ENCODE measurements at regions not wholly inside any gene's neighbourhood (a gene's known extent, or its start where the extent isn't known, plus 50 kb on each side); places are given as distances from the start of the nearest gene placed in this dataset.
"Not testable (repeated sequence)": the region's sequence is repeated elsewhere in the genome, so short reads cannot be mapped to it uniquely, and the experiment has no call there.

DNA sequence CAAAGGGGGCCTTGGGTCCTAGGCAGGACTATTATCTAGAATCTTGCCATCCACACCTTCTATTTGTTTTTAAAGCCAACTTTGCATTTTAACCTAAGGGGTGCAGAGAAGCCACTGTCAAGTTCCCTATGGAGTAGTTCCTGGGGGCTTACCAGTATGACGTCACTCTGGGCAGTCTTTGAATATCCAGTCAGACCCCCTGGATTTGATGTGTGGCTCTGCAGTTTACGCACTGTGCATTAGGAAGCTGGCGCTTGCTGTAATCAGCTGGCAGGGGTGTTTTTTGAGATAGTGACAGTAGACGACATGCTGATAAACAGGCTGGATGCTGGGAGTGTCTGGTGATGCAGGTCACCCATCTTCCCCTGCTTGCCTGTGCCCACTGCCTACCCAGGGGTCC lies 892.7 kb upstream of the ZNF722 start:
- H3K9me3 Mint-ChIP-seq, result peaks cover 39% of the 10 kb centered on the region
- H3K27me3 Mint-ChIP-seq, result no peaks in the 10 kb centered on the region
- no peaks in the 10 kb centered on the region for H3K36me3 Mint-ChIP-seq
- H3K4me1 Mint-ChIP-seq, result no peaks in the 10 kb centered on the region
- H3K4me3 Mint-ChIP-seq, result no peak overlapping the region
- CTCF ChIA-PET, result no interaction called here
- no peak for DNase-seq
- no peak overlapping the region for H3K27ac Mint-ChIP-seq

DNA sequence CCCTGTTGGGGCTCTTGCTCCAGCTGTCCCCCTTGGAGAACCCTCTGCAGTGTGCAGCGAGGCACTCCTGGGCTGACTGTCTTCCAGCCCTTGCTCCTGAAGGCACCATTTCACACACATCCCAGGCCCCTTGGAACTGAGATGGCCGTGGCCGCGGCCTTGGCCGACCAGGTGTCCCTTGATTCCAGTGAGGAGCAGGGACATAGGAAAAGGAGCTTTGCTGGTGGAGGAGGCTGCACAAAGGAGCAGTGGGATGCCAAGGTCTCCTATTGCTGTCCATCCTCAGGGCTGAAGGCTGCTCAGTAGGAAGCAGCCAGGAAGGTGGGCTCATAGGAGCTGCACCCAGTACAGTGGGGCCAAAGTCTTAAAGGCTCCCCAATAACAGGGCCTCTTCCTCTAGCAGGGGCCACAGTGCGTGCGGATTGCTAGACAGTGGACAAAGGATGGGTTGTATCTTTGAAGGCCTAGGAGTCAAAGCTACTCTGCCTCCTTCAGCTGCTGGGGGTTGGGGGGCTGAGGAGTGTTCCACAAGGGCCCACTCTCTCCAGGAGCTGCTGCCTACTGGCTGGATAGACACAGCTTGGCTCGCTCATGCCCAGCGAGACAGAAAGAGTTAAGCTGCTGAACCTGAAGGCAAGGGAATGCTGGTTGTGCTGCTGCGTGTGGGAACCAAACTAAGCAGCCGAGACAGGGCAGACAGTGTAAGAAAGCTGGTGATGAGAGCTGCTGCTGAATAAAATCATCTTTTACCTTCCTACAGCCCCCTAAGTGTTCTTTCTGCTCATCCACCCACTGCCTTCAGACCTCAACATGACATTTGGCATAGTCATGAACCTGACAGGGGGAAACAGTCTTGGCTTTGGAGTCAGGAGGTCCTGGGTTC lies 891.9 kb upstream of the ZNF722 start:
- no peak overlapping the region for H3K4me3 Mint-ChIP-seq
- no peak for DNase-seq

DNA sequence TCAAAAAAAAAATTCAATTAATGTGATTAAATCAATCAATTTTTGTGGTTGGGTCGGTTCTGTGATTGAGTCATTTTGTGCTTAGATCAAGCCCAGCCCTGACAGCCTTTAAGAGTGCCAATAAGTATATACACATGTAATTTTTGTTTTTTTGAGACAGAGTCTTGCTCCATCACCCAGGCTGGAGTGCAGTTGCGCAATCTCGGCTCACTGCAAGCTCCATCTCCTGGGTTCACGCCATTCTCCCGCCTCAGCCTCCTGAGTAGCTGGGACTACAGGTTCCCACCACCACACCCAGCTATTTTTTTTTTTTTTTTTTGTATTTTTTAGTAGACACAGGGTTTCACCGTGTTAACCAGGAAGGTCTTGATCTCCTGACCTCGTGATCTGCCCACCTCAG lies 887.1 kb upstream of the ZNF722 start:
- H3K27ac Mint-ChIP-seq, H3K4me1 Mint-ChIP-seq, H3K36me3 Mint-ChIP-seq, CTCF ChIA-PET, H3K27me3 Mint-ChIP-seq, DNase-seq, H3K4me3 Mint-ChIP-seq: not testable (repeated sequence)
- peaks cover 23% of the 10 kb centered on the region for H3K9me3 Mint-ChIP-seq

More for the DNA sequence above, 891.9 kb upstream of the ZNF722 start:
- CTCF ChIA-PET, result interaction anchor here (0.6 kb wide), 1 partner anchor 64 kb away, joined by 3 read pairs; no protein-coding TSS in a partner anchor
- peaks cover 38% of the 10 kb centered on the region for H3K9me3 Mint-ChIP-seq
- H3K4me1 Mint-ChIP-seq, result no peaks in the 10 kb centered on the region
- H3K27me3 Mint-ChIP-seq, result no peaks in the 10 kb centered on the region
- H3K27ac Mint-ChIP-seq, result no peak overlapping the region
- H3K36me3 Mint-ChIP-seq, result no peaks in the 10 kb centered on the region

DNA sequence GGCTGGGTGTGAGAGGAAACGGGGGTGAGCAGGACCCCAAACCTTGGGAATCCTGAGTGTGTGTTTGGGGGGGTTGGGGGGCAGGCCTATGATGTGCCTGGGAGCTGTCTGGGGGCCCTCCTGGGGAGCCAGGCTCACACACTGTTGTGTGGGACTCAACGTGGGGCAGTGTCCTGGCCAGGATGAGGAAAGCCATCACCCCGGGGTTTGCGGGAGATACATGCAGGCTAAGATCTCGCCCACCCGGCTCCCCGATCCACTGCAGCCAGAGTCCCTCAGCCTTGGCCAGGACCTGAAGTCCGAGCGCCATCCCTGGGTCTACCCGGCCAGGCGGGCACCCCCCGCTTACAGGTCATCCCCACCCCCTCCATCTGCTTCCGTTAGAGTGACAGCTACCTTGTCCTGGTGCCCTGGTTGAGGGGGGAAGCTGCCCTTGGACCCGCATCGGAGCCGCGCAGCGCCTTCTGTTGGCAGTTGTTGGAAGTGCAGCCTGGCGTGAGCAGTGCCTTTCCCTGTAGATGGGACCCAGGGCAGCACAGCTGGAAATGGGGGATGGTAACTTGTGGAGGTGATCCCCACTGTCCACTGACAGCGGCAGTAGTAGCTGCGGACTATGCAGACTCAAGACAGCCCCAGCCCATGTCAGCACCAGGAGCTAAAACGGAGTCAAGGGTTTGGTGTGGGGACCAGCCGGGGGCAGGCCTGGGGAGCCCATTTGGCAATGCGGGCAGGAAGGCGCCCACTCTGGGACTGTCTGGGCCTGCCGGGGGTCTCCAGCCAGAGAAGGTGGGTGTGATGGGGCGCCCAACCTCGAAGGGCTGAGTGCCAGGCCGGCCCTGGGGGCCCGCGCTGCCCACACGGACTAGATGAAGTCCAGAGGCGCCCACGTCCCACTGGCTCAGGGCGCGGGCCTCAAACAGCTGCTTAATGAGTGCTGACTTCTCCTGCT lies 885.6 kb upstream of the ZNF722 start:
- Mint-ChIP-seq H3K27me3 (no peaks in the 10 kb centered on the region), H3K36me3 (no peaks in the 10 kb centered on the region), H3K9me3 (peaks cover 22% of the 10 kb centered on the region), H3K4me3 (no peak overlapping the region), H3K27ac (no peak overlapping the region), H3K4me1 (no peaks in the 10 kb centered on the region)
- no peak for DNase-seq
- CTCF ChIA-PET, result no interaction called here

DNA sequence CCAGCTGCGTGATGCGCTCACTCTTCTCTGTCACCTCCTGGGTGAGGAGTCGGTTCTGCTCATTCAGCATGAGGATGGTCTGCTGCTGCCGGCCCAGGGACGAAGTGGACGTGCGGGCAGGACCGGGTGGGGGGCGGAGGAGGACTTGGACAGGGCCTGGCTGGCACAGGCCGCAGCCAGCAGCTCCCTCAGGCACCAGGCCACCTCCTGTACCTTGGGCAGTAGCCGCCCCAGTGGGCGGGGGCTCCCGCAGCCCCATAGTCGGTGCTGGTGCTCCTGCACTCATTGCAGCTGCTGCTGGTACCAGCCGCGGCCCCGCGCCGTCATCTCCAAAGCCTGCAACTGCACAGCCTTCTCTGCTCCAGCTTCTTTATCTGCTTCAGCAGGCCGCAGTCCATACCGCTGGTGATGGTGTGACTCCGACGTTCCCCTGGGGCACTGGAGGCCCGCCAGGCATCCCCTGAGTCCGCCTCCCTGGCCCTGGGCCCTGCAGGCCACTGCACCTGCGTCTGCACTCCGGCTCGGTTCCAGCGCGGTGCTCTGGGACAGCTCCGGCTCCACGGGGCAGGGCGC lies 884.9 kb upstream of the ZNF722 start:
- no peak overlapping the region for H3K27ac Mint-ChIP-seq
- no peak overlapping the region for H3K4me3 Mint-ChIP-seq
- no peaks in the 10 kb centered on the region for H3K27me3 Mint-ChIP-seq
- H3K9me3 Mint-ChIP-seq, result peaks cover 22% of the 10 kb centered on the region
- CTCF ChIA-PET, result no interaction called here
- no peak for DNase-seq
- H3K36me3 Mint-ChIP-seq, result no peaks in the 10 kb centered on the region
- no peaks in the 10 kb centered on the region for H3K4me1 Mint-ChIP-seq

DNA sequence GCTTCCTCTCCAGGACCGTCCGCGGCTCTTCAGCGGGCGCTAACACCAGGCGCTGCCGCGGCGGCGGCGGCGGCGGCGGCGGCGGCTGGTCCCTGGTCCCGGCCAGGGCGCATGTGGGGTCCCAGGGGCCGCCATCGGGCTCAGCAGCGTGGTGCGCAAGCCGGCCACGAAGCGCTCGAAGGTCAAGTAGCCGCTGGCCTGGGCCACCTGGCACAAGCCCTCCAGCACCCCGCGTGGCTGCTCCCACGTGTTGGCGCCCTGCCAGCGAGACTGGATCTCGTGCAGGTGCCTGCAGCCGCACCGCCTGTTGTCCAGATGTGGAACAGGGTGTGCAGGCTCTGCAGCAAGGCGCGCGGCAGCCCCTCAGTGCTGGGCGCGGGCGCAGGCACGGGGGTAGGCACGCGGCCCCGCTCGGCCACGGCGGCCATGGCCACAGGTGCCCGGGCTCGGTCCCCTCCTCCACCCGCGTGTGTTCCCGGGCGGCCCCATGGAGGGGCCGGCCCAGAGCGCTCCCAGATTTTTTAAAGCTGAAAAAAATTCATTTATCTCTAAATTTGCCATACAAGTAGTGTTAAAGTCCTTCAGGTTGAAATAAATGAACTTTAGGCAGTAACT lies 884.2 kb upstream of the ZNF722 start:
- CTCF ChIA-PET, result no interaction called here
- H3K4me3 Mint-ChIP-seq, result no peak overlapping the region
- DNase-seq, result no peak
- H3K4me1 Mint-ChIP-seq, result no peaks in the 10 kb centered on the region
- no peaks in the 10 kb centered on the region for H3K36me3 Mint-ChIP-seq
- H3K27ac Mint-ChIP-seq, result no peak overlapping the region
- peaks cover 22% of the 10 kb centered on the region for H3K9me3 Mint-ChIP-seq
- H3K27me3 Mint-ChIP-seq, result no peaks in the 10 kb centered on the region
